Neural cell (in vitro differentiated cells): ENCODE measurements at regions not wholly inside any gene's neighbourhood (a gene's known extent, or its start where the extent isn't known, plus 50 kb on each side); places are given as distances from the start of the nearest gene placed in this dataset.

Experiments
- H2AFZ ChIP-seq: fragments of 200-600, 300-800 bp; sonication (generic), shearing (Covaris generic); 2 replicates; pipeline ENCODE4 v1.6.0; 2014; ENCODE audit warnings: low read depth, mild to moderate bottlenecking, antibody characterized with exemption, low read length, moderate library complexity
- H3F3A ChIP-seq: fragments of 200-600 bp; shearing (Covaris generic); 2 replicates; pipeline ENCODE4 v1.6.1; 2016; ENCODE audit warnings: mild to moderate bottlenecking, moderate library complexity, mixed read lengths, antibody characterized with exemption, low read length; ENCODE audit not compliant: insufficient read depth, poor library complexity, severe bottlenecking
- H3K27ac ChIP-seq: fragments of 200-600, 300-800 bp; sonication (generic), shearing (Covaris generic); 2 replicates; pipeline ENCODE4 v1.5.1; 2014; ENCODE audit warnings: mild to moderate bottlenecking, low read length, moderate library complexity
- H3K27me3 ChIP-seq: fragments of 300-800, 200-600 bp; sonication (generic), shearing (Covaris generic); 2 replicates; pipeline ENCODE4 v1.6.0; 2014; ENCODE audit warnings: mild to moderate bottlenecking, low read depth, low read length, moderate library complexity; ENCODE audit not compliant: insufficient read depth
- H3K36me3 ChIP-seq: fragments of 300-800, 200-600 bp; sonication (generic), shearing (Covaris generic); 2 replicates; pipeline ENCODE4 v1.5.1; 2014; ENCODE audit warnings: mild to moderate bottlenecking, antibody characterized with exemption, low read length, moderate library complexity; ENCODE audit not compliant: insufficient read depth
- H3K4me2 ChIP-seq: fragments of 300-800, 200-600 bp; sonication (generic), shearing (Covaris generic); 2 replicates; pipeline ENCODE4 v1.6.0; 2014; ENCODE audit warnings: mild to moderate bottlenecking, low read length
- H3K4me3 ChIP-seq: fragments of 300-800, 200-600 bp; sonication (generic), shearing (Covaris generic); 2 replicates; pipeline ENCODE4 v1.5.1; 2014; ENCODE audit warnings: mild to moderate bottlenecking, low read length, moderate library complexity
- H3K79me2 ChIP-seq: fragments of 200-600 bp; shearing (Covaris generic); replicated peaks from 2 replicates; pipeline ENCODE4 v1.6.0; 2014; ENCODE audit warnings: mild to moderate bottlenecking, low read length, moderate library complexity; ENCODE audit not compliant: insufficient read depth
- H3K9ac ChIP-seq: fragments of 300-800, 200-600 bp; sonication (generic), shearing (Covaris generic); 2 replicates; pipeline ENCODE4 v1.6.1; 2016; ENCODE audit warnings: mild to moderate bottlenecking, low read length, mixed read lengths
- H3K9me2 ChIP-seq: fragments of 200-600 bp; shearing (Covaris generic); 2 replicates; pipeline ENCODE4 v1.6.1; 2016; ENCODE audit warnings: mild to moderate bottlenecking, low read length, mixed read lengths; ENCODE audit not compliant: insufficient read depth
- H3K9me3 ChIP-seq: fragments of 200-600, 300-800 bp; sonication (generic), shearing (Covaris generic); 2 replicates; pipeline ENCODE4 v1.6.1; 2016; ENCODE audit warnings: mild to moderate bottlenecking, mixed run types, low read length, moderate library complexity, mixed read lengths
- H4K20me1 ChIP-seq: fragments of 200-600 bp; shearing (Covaris generic); 2 replicates; pipeline ENCODE4 v1.6.1; 2016; ENCODE audit warnings: mild to moderate bottlenecking, mixed run types; ENCODE audit not compliant: insufficient read depth
- EP300 ChIP-seq: fragments of 450-650 bp; conservative IDR thresholded peaks from 2 replicates; pipeline ENCODE4 v1.6.1; 2014; ENCODE audit warnings: antibody characterized with exemption, mild to moderate bottlenecking, moderate library complexity; ENCODE audit not compliant: poor library complexity, severe bottlenecking
- EZH2 ChIP-seq: fragments of 200-600, 300-800 bp; shearing (Covaris generic), sonication (generic); IDR thresholded peaks from 2 replicates; pipeline ENCODE4 v1.6.1; 2014; ENCODE audit warnings: antibody characterized with exemption, low read length, borderline replicate concordance, mild to moderate bottlenecking; ENCODE audit not compliant: insufficient read depth, poor library complexity, severe bottlenecking
- SMC3 ChIP-seq: fragments of 450-650 bp; conservative IDR thresholded peaks from 2 replicates; pipeline ENCODE4 v1.6.1; 2014; ENCODE audit warnings: antibody characterized with exemption, mild to moderate bottlenecking, moderate library complexity; ENCODE audit not compliant: poor library complexity
- TAF1 ChIP-seq: IDR thresholded peaks from 2 replicates; pipeline ENCODE4 v1.6.1; 2012; ENCODE audit warnings: low read depth
- TF ChIP-seq, protein P1 (sequence below): IDR thresholded peaks from 2 replicates; pipeline ENCODE4 v1.6.1; 2012; ENCODE audit warnings: borderline replicate concordance
- TF ChIP-seq, protein P2 (sequence below): fragments of 450-650 bp; IDR thresholded peaks from 2 replicates; pipeline ENCODE4 v1.5.1; 2014; ENCODE audit warnings: antibody characterized with exemption, mild to moderate bottlenecking, moderate library complexity; ENCODE audit not compliant: poor library complexity, severe bottlenecking

DNA sequence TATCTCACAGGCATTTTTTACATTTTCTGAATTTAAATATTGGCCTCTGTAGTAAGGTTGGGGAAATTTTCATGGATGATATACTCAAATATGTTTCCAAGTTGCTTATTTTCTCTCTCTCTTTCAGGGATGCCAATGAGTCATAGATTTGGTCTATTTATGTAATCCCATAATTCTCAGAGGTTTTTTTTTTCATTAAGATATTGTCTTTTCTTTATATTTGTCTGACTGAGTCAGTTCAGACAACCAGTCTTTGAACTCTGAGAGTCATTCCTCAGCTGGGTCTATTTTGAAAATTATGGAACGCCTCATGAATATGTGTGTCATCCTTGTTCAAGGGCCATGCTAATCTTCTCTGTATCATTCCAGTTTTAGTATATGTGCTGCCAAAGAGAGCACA, 223.2 kb downstream of the PCSK1 start:
- H3K79me2 ChIP-seq = no peaks in the 10 kb centered on the region
- H3K27me3 ChIP-seq = no peaks in the 10 kb centered on the region
- no peak overlapping the region for H2AFZ ChIP-seq
- no peak overlapping the region for H3K4me2 ChIP-seq
- H3F3A ChIP-seq = no peaks in the 10 kb centered on the region
- no peak overlapping the region for H3K4me3 ChIP-seq
- H3K9me2 ChIP-seq = no peaks in the 10 kb centered on the region
- no peak overlapping the region for H3K9ac ChIP-seq
- no peaks in the 10 kb centered on the region for H3K9me3 ChIP-seq
- no peaks in the 10 kb centered on the region for H4K20me1 ChIP-seq
- no peak overlapping the region for H3K27ac ChIP-seq
- H3K36me3 ChIP-seq = no peaks in the 10 kb centered on the region
- TF ChIP-seq, protein P1, sequence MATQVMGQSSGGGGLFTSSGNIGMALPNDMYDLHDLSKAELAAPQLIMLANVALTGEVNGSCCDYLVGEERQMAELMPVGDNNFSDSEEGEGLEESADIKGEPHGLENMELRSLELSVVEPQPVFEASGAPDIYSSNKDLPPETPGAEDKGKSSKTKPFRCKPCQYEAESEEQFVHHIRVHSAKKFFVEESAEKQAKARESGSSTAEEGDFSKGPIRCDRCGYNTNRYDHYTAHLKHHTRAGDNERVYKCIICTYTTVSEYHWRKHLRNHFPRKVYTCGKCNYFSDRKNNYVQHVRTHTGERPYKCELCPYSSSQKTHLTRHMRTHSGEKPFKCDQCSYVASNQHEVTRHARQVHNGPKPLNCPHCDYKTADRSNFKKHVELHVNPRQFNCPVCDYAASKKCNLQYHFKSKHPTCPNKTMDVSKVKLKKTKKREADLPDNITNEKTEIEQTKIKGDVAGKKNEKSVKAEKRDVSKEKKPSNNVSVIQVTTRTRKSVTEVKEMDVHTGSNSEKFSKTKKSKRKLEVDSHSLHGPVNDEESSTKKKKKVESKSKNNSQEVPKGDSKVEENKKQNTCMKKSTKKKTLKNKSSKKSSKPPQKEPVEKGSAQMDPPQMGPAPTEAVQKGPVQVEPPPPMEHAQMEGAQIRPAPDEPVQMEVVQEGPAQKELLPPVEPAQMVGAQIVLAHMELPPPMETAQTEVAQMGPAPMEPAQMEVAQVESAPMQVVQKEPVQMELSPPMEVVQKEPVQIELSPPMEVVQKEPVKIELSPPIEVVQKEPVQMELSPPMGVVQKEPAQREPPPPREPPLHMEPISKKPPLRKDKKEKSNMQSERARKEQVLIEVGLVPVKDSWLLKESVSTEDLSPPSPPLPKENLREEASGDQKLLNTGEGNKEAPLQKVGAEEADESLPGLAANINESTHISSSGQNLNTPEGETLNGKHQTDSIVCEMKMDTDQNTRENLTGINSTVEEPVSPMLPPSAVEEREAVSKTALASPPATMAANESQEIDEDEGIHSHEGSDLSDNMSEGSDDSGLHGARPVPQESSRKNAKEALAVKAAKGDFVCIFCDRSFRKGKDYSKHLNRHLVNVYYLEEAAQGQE = no peak
- no peak for TF ChIP-seq EP300
- TF ChIP-seq SMC3 = no peak
- no peak for TF ChIP-seq TAF1

DNA sequence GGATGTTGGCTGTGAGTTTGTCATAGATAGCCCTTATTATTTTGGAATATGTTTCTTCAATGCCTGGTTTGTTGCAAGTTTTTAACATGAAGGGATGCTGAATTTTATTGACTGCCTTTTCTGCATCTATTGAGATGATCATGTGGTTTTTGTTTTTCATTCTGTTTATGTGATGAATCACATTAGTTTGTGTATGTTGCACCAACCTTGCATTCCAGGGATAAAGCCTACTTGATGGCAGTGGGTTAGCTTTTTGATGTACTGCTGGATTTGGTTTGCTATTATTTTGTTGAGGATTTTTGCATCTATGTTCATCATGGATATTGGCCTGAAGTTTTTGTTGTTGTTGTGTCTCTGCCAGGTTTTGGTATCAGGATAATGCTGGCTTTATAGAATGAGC, 225.6 kb downstream of the PCSK1 start:
- no peak overlapping the region for H2AFZ ChIP-seq
- H3K79me2 ChIP-seq = no peaks in the 10 kb centered on the region
- no peaks in the 10 kb centered on the region for H3K9me3 ChIP-seq
- H3K9ac ChIP-seq = no peak overlapping the region
- no peaks in the 10 kb centered on the region for H3K27me3 ChIP-seq
- no peak overlapping the region for H3K27ac ChIP-seq
- H3K9me2 ChIP-seq = no peaks in the 10 kb centered on the region
- H3K4me2 ChIP-seq = no peak overlapping the region
- H3K36me3 ChIP-seq = no peaks in the 10 kb centered on the region
- H4K20me1 ChIP-seq = no peaks in the 10 kb centered on the region
- no peaks in the 10 kb centered on the region for H3F3A ChIP-seq
- TF ChIP-seq SMC3 = no peak
- no peak for TF ChIP-seq EP300
- TF ChIP-seq, protein P2, sequence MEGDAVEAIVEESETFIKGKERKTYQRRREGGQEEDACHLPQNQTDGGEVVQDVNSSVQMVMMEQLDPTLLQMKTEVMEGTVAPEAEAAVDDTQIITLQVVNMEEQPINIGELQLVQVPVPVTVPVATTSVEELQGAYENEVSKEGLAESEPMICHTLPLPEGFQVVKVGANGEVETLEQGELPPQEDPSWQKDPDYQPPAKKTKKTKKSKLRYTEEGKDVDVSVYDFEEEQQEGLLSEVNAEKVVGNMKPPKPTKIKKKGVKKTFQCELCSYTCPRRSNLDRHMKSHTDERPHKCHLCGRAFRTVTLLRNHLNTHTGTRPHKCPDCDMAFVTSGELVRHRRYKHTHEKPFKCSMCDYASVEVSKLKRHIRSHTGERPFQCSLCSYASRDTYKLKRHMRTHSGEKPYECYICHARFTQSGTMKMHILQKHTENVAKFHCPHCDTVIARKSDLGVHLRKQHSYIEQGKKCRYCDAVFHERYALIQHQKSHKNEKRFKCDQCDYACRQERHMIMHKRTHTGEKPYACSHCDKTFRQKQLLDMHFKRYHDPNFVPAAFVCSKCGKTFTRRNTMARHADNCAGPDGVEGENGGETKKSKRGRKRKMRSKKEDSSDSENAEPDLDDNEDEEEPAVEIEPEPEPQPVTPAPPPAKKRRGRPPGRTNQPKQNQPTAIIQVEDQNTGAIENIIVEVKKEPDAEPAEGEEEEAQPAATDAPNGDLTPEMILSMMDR = no peak
- TF ChIP-seq, protein P1 = no peak
- TF ChIP-seq EZH2 = no peak
- H3K4me3 ChIP-seq = no peak overlapping the region
